Activated CD4-positive, alpha-beta T cell treated with anti-CD3 and anti-CD28 coated beads for 4 hours (primary cell): ENCODE measurements at regions not wholly inside any gene's neighbourhood (a gene's known extent, or its start where the extent isn't known, plus 50 kb on each side); places are given as distances from the start of the nearest gene placed in this dataset.

Source experiments
- DNase-seq, 2 donors: peaks; one replicate each; pipeline ENCODE4 v3.0.0-alpha.2; 2020

DNA sequence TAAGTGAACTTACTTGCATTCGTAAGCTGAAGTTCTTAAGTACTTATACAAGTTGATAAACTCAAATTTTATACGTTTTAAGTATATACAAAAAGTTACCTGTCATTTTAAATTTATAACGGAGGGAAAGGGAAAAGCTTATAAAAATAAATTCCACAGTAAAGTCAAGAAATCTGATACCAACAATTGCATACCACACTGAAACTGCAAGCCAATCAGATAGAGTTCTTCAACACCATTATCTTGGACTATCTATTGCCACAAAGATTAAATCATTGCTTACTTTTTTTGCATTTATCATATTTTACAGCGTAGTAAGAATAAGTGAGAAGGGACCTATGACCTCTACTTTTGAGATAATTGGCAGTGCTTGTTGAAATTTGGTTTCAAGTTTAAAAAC is 386.7 kb downstream of the TFAP2A start:
- no peak for DNase-seq

DNA sequence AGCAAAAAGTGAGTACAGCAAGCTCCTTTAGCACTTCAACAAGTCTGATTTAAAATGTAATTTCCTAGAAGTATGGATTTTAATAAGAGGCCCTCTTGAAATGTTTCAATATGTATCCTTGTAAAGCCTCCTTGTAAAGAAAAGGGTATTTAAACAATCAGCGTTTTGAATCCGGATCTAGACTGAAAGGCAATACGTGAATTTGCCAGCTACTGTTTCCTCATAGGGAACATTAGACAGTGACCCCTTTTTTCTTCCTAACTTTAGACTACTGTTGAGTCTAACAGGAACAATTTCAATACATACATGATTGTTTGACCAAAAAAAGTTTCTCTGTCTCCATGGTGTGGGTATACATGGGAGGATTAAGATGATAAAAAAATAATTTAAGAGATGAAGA is 395.0 kb downstream of the TFAP2A start:
- no peak for DNase-seq

DNA sequence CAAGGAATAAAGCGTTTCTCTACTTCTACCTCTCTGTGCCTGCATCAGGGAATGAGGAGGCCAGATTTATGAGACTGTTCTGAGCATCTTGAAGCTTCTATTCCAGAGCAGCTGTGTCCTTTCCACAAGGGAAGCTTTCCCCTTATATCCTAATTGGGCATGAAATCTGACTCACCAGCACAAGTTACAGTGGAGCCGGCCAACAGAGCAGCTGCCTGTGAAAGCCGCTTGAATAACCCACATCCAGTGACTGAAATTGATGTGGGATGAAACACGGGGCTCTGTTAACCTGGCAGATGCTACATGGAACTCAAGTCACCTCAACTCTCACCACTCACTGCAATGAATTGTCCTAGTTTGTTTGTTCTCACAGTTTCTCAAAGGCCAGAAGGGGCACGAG is 400.3 kb downstream of the TFAP2A start:
- DNase-seq, result no peak

DNA sequence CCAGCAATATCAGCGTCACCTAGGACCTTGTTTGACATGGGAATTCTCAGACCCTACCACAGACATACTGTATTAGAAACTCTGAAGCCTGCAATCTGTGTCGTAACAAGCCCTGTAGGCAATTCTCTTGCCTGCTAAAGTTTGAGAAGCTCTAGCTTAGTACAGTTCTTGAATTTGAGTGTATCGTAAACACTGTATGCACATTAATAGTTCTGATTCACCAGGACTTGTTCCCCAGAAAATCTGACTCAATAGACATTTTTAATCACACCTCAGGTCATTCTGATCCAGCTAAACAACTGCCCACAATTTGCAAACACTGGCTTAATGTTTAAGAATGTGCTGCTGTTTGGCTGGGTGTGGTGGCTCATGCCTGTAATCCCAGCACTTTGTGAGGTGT is 414.3 kb downstream of the TFAP2A start:
- DNase-seq, result no peak

DNA sequence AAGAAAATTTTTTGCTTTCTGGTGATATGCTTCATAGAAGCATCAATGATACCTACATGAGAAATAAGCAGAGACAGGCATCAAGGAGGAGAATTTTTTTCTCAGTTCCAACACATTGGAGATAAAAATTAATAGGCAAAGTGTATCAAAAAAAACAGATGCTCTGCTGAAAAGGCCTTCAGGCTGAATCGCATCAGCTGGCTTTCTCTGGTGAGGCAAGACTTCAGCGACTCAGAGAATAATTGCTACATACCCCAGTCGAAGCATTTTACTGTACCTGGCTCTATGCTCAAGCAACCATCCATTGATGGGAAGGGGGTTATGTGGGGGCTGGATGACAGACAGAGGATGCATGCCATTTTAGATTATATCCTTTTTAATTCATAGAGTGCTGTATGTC is 415.1 kb downstream of the TFAP2A start:
- DNase-seq, result no peak

DNA sequence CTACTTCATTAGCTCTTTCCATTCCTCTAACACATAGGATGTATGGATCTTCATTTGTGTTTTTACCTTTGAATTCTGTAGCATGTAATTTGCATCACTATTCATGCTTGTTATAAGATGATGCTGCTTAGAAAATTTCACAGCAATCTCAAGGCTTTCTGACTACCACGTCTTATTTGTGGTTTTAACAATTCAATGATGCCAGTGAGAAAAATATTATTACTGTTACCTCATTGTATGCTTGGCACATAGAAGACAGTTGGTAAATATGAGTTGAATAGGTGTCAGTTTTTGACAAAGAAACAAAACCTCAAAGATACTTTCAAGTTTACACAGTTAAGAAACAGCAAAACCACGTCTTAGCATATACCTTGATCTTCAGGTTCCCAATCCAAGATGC is 428.6 kb downstream of the TFAP2A start:
- no peak for DNase-seq

DNA sequence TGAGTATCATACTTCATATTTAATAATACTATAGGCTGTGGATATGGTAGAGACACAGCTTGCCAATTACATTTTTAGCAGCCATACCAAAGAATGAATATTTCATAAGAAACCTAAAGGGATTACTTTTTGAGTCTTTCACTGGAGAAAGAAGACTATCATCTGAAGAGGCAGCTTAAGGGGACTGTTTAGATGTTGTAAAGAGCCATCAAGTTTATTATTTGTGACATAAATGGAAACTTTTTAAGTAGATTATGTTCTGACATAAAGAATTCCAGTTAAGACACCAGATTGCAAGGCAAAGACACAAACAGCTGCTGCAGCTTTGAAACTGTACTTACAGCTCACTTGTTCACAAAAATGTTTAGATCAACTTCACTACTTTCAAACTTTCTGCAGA is 429.4 kb downstream of the TFAP2A start:
- no peak for DNase-seq

DNA sequence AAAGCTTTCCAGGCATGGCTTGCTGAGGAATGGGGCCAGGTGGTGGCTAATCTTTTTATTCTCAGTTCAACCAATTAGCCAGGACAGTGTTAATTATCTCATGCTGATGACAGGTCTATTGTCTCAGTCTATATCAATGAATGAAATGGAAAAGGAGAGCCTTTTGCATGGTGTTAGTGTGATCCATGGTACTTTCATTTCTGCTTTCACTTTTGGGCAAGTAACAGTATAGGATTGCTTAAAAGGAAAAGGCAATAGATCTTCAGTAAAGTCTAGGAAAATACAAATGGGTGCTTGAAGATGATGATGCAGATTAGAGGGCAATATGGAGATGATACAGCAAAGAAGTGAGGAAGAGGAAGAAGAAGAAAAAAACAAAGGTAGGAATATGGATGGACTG is 430.3 kb downstream of the TFAP2A start:
- DNase-seq, result no peak

DNA sequence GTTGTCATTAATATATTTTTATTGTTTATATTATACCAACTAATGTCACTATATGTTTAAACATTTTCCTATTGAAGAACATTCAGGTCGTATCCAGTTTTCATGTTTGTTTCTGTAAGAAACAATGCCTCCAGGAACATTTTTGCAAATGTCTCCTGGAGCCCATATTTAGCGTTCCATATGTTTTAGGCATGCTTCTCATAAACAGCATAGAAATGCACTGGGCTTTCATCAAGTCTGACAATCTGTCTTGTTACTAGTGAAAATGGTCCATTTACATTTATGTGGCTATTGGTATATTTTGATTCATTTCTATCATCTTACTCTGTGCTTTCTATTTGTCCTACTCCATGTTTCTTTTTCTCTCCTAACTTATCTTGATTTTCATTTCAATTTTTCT is 431.7 kb downstream of the TFAP2A start:
- no peak for DNase-seq

DNA sequence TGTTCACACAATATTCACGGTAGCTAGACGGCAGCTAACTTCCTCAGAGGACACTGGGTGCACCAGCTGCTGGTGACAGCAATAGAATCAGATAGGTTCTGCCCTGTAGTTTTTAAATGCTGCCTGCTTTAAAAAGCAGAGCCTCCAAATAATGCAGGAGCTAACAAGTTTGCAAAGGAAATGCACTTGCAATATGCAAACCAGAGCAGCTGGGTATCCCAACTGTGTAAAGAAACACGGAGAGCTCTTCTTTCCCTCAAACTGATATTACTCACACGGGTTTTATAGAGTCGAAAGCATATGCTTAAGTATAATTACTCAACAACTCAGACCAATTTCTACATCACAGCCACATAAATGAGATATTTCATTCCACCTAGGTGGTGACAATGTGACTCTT is 432.7 kb downstream of the TFAP2A start:
- DNase-seq, result no peak

DNA sequence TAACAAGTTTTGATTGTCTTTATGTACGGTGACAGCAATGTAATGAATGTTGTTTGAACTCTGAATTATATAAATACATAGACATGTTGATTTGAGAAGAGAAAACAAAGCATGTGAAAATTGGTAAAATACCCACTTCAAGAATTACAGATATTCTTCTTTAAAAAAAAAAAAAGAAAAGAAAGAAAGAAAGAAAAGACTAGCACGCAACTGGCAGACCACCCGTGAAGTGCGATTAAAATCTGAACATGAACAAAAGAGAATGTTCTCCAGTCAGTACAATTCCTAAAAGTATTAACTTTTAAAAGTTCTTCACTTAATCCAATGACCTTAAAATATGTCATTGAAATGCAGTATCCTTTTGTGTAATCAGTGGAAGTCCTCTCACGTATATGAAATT is 434.9 kb downstream of the TFAP2A start:
- no peak for DNase-seq

DNA sequence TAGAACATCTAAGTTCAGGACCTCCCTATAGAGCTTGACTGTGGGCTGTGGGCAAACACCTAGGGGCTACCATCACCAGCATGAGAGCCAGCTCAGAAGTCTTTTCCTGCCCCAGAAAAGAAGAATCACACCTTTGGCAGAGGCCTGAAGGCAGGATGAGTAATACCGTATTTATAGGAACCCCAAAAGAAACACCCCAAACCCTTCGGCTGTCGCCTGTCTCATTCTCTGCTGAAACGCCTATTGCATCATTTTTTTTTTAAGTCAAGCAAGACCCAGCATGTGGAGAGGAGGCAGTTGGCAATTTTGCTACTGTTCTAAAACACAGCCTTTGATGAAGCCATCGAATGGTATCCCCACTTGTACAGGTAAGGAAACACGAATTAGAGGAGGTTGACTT is 436.4 kb downstream of the TFAP2A start:
- DNase-seq, result no peak

DNA sequence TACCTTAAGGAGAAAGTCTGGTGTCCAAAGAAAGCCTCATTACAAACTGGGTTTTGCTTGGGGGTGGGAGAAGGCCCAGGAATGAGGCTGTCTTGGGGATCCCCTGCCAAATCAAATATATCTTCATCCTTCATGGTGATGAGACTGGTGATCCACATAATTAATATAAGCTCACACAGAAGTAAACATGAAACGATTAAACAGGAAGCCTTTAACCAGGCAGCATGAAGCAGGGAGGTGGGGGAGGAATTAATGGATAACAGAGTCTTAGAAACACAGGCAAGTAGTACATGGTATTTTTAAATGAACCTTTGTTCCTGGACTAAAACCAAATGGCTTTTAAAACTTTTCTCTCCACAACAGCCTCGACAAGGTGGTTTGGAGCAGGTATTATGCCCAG is 437.5 kb downstream of the TFAP2A start:
- no peak for DNase-seq

DNA sequence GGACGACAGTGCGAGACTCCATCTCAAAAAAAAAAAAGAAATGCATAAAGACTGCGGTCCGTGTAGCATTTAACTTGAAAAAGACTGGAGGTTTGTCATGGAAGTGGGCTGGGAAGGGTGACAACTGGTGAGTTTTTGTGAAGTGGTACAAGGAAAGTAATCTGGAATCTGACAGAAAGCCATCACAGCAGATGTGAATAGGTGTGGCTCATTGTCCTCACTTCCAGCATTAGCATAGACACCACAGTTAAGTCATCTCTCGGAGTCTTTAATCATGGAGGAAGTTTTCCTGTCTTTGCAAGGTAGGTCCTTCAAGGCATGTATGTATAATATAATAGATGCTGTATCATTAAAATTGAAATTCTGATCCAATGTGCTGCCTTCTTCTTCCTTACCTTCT is 453.2 kb downstream of the TFAP2A start:
- no peak for DNase-seq

DNA sequence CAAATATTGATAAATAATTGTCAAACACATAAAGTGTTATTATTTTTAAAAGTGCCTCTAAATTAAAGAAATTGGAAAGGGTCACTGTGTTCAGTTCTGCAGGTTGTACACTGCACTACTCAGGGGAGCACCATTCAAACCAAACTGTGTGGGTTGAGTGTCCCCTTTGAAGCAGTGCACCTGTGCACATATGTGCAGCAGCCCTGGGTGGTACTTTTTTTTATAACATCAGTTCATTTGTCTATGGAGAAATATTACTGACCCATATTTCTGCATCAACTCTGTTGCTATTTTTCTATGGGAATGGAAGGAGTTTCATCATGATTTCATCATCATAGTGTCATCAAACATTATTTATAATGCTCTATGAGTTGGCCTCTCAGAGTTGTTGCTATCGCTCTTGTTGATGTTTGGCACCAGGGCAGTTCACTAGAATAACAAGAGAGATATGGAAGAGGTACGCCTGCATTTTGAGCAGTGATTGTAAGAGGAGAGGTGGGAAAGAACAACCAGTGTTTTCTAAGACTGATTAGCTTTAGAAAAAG is 457.6 kb downstream of the TFAP2A start:
- DNase-seq, result no peak

DNA sequence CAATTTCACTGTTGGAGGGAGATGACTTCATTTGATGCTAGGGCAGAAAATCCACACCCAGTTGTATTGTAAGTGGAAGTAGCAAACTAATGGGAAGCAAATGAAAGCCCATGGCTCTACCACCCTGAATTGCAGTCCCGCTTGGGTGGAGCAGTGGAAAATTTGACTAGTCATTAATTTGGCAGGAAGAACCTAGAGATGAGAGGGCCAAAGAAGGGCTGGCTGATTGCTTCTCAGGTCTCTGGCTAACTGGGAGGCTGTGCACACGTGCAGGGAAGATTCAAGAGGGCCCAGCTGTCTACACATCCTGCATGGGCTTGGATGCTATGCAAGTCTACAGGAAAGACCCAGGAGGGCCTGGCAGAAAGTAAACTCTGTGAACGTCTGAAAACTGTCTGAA is 466.2 kb downstream of the TFAP2A start:
- DNase-seq, result no peak

DNA sequence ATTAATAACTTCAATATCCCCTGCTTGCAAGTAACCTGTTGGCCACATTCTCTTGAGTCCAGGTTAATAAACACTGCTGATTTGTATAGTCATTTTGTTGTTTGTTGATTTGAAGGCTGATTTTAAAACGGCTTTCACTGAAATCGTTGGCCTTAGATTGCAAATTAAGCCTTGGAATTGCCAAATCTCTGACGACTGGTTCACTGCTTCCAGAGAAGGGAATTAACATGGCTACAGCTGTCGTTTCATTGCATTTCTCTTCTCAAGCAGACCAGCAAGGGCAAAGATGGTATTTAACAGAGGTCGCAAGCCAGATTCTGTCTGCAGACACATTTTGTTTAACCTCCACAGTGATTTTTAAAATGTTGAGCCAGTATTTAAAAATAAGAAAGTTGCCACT is 470.9 kb downstream of the TFAP2A start:
- DNase-seq, result no peak

DNA sequence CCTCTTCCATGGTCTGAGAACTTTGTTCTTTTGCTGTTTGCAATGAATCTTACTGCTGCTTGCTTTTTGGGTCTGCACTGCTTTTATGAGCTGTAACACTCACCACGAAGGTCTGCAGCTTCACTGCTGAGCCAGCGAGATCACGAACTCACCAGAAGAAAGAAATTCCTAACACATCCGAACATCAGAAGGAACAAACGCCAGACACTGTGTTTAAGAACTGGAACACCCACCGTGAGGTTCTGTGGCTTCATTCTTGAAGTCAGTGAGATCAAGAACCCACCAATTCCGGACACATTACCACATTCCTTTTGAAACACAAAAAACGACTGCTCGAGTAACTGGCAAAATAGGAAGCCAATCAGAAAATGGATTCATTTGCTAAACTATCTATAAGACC is 471.8 kb downstream of the TFAP2A start:
- no peak for DNase-seq

DNA sequence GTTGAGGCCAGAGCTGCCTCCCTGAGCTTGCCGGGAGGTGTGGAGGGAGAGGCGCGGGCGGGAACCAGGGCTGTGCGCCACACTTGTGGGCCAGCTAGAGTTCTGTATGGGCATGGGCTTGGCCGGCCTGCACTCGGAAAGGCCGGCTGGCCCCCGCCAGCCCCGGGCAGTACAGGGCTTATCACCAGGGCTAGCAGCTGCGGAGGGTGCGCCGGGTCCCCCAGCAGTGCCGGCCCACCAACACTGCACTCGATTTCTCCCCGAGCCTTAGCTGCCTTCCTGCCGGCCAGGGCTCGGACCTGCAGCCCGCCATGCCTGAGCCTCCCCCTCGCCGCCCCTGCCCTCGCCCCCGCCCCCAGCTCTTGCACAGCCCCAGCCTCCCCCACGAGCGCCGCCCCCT is 472.7 kb downstream of the TFAP2A start:
- DNase-seq, result no peak

DNA sequence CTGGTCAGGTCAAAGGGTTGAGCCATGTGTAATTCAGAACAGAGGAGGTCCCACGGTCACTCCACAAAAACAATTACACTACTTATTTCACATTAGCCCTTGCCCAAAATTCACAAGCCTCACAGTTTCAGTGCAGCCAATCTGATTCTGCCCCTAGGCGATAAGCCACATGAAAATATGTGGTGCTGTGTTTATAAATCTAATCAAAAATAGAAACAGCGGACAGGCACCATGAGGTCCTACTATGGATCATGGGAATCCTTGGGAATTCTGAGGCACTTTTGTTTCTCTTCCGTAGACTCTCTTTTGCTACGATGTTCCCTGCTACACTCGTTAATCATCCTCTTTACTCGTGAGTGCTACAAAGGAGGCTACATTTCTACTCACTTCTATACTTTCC is 476.1 kb downstream of the TFAP2A start:
- no peak for DNase-seq

DNA sequence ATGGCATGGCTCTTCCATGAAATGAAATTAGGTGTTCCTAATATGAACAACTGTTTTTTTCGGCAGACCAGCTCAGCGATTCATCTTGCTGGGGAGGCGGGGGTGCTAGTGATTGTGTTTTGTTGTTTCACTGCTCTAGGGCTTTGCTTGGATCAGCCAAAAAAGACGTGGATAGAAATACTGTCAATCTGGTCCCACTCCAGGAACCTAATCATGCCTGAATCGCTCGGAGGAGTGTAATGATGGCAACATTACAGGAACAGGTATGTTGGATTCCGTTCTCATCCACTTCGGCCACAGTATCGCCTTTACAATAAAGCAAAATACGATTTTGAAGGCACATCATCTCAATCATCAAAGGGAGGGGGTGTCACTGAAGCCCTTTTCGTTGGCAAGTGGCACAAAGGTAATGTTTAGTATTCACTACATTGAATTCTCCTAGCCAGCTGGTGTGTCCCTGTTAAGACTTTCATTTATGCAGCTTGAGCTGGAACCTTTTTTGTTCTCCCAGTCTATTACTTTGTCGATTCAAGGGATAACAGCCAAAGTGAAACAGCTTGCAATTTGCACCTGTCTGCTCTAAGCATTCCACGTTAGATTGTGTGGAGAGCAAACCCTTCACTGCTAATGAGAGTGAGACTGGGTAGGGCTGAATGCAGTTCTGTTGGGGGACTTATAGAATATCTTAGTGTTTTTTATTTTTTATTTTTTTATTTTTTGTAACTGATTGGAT is 477.7 kb downstream of the TFAP2A start:
- no peak for DNase-seq

DNA sequence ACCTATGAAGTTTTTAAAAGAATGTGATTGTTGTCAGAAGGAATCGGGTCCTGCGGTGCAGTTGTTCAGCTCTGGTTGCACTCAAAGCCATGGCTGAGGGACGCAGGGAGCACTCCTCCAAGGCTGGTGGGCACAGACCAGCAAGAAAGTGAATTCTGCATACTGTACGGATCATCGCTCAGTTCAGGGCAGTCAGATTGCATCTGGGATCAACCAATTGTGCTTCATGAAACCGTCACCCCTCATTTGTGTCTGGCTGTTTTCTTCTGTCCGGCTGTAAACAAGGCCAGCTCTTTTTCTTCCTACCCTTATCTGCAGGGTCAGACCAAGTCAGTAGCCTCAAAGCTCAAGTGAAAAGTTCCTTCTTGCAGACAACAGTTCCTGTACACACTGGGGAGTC is 478.3 kb downstream of the TFAP2A start:
- DNase-seq, result no peak

DNA sequence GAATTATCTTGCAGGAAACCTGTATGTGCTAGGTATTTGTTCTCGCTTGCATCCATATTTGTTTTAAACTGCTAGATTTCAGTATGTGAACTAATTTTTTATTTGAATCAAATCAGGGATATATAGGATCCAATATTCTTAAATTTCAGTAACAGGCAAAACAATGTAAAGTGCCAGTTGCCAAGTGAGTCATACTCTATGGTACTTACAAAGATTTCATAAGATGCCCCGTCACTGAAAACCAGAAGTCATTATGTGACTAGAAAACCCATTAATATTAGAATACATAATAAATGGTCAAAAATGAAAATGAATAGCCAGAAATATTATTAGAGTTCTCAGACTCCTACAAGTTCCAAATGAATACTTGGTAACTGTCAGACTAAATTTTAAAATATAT is 481.2 kb downstream of the TFAP2A start:
- DNase-seq, result no peak

DNA sequence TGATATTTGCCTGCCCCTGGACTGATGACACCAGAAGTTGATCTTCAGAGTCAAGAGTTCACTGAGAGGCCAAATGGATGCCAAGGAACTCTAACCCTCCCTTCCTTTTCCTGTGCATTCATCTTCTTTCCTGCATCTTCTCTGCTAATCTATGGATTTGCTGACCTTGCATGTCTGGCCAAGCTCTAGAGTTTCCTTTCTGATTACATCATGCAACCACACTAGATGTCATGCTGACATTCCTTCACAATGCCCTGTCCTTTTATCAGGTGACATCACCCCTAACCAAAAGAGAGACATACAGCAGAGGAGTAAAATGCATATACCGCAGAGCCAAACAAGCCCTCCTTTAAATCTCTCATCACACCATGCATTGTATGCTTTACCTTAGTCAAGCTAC is 487.6 kb downstream of the TFAP2A start:
- no peak for DNase-seq

DNA sequence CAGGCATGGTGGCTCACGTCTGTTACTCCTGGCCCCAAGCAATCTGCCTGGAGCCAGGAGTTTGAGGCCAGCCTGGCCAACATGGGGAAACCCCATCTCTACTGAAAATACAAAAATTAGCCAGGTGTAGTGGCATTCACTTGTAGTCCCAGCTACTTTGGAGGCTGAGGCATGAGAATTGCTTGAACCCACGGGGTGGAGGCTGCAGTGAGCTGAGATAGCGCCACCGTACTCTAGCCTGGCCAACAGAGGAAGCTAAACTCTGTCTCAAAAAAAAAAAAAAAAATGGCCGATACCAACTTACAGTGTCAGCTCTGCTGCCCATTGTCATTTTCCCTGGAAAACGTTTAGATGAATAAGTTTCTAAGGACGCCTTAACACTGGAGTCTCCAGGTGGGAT is 489.9 kb downstream of the TFAP2A start:
- no peak for DNase-seq
